HG02642 (cell line): ENCODE measurements at regions not wholly inside any gene's neighbourhood (a gene's known extent, or its start where the extent isn't known, plus 50 kb on each side); places are given as distances from the start of the nearest gene placed in this dataset.

Experiments used
- ATAC-seq: cut with Tn5 transposase; IDR thresholded peaks from one replicate; pipeline ENCODE4 v1.9.1; 2021; ENCODE audit warnings: mild to moderate bottlenecking; ENCODE audit not compliant: unreplicated experiment, poor library complexity

GRCh38 chr7:31284106-31284505 lies 56.4 kb downstream of the NEUROD6 start:
- ATAC-seq, result no peak

- no peak for ATAC-seq
Measured at GRCh38 chr7:31271641-31272405, 68.7 kb downstream of the NEUROD6 start.

GRCh38 chr7:31267486-31267885 lies 73.0 kb downstream of the NEUROD6 start:
- no peak for ATAC-seq

- no peak for ATAC-seq
Measured at GRCh38 chr7:31263338-31263737, 77.2 kb downstream of the NEUROD6 start.

- ATAC-seq, result no peak
Measured at GRCh38 chr7:31261341-31261740, 79.2 kb downstream of the NEUROD6 start.

GRCh38 chr7:31260851-31261250 lies 79.7 kb downstream of the NEUROD6 start:
- ATAC-seq, result no peak

GRCh38 chr7:31258391-31258790 lies 82.1 kb downstream of the NEUROD6 start:
- no peak for ATAC-seq

- no peak for ATAC-seq
Measured at GRCh38 chr7:31256506-31256905, 84.0 kb downstream of the NEUROD6 start.

- no peak for ATAC-seq
Measured at GRCh38 chr7:31254926-31255325, 85.6 kb downstream of the NEUROD6 start.

GRCh38 chr7:31253532-31253931 lies 87.0 kb downstream of the NEUROD6 start:
- no peak for ATAC-seq

GRCh38 chr7:31251441-31251840 lies 89.1 kb downstream of the NEUROD6 start:
- no peak for ATAC-seq

- no peak for ATAC-seq
Measured at GRCh38 chr7:31249671-31250070, 90.9 kb downstream of the NEUROD6 start.

GRCh38 chr7:31236868-31237267 lies 103.7 kb downstream of the NEUROD6 start:
- ATAC-seq, result no peak

- ATAC-seq, result no peak
Measured at GRCh38 chr7:31234836-31235605, 105.5 kb downstream of the NEUROD6 start.

- no peak for ATAC-seq
Measured at GRCh38 chr7:31228957-31229356, 111.6 kb downstream of the NEUROD6 start.

GRCh38 chr7:31214751-31215150 lies 125.8 kb downstream of the NEUROD6 start:
- ATAC-seq, result no peak

- no peak for ATAC-seq
Measured at GRCh38 chr7:31211281-31211680, 129.2 kb downstream of the NEUROD6 start.

- no peak for ATAC-seq
Measured at GRCh38 chr7:31204071-31204470, 136.5 kb downstream of the NEUROD6 start.

- no peak for ATAC-seq
Measured at GRCh38 chr7:31203551-31203950, 137.0 kb downstream of the NEUROD6 start.

- ATAC-seq, result no peak
Measured at GRCh38 chr7:31202801-31203200, 137.7 kb downstream of the NEUROD6 start.

- ATAC-seq, result peak; percentile 47
Measured at GRCh38 chr7:31192986-31193385, 140.9 kb downstream of the ADCYAP1R1 start.

- ATAC-seq, result no peak
Measured at GRCh38 chr7:31190906-31191305, 138.8 kb downstream of the ADCYAP1R1 start.
